A673 (cell line): ENCODE measurements at regions not wholly inside any gene's neighbourhood (a gene's known extent, or its start where the extent isn't known, plus 50 kb on each side); places are given as distances from the start of the nearest gene placed in this dataset.

Experiments
- BruUV-seq: library from RNA; stranded (reverse); fragments of 400-500 nt; replicated peaks from 2 replicates; lab custom pipeline; 2021; lab: Mats Ljungman, UMichigan
- CTCF ChIA-PET: fragments of 300-600 bp; sonication (Branson Sonifier 250); formaldehyde crosslinking; loops from one replicate; lab custom pipeline; 2022; ENCODE audit warnings: antibody characterized with exemption; lab: Charles Lee
- POLR2A ChIA-PET: fragments of 300-600 bp; sonication (Branson Sonifier 250); formaldehyde crosslinking; loops from one replicate; lab custom pipeline; 2022; ENCODE audit warnings: antibody characterized with exemption; ENCODE audit not compliant: low non-redundant PET; lab: Charles Lee
- DNase-seq: peaks from one replicate; pipeline ENCODE4 v3.0.0-alpha.2; 2015; ENCODE audit warnings: low spot score
- H3K27ac ChIP-seq: fragments of 200-600 bp; sonication (generic); 2 replicates; pipeline ENCODE4 v1.5.1; 2016; ENCODE audit warnings: mixed run types, low read depth, mild to moderate bottlenecking, mixed read lengths, antibody characterized with exemption, low read length; ENCODE audit not compliant: poor library complexity, severe bottlenecking
- H3K27me3 ChIP-seq: fragments of 200-600 bp; sonication (generic); replicated peaks from 2 replicates; pipeline ENCODE4 v1.6.1; 2017; ENCODE audit warnings: mixed run types, low read depth, mild to moderate bottlenecking, mixed read lengths, antibody characterized with exemption, low read length; ENCODE audit not compliant: insufficient read depth, poor library complexity
- H3K36me3 ChIP-seq: fragments of 200-600 bp; sonication (generic); 2 replicates; pipeline ENCODE4 v1.6.1; 2016; ENCODE audit warnings: mixed run types, mild to moderate bottlenecking, mixed read lengths, antibody characterized with exemption, low read length; ENCODE audit not compliant: insufficient read depth, poor library complexity, severe bottlenecking
- H3K4me1 ChIP-seq: fragments of 200-600 bp; sonication (generic); 2 replicates; pipeline ENCODE4 v1.6.1; 2017; ENCODE audit warnings: mixed run types, mild to moderate bottlenecking, mixed read lengths, antibody characterized with exemption, low read length; ENCODE audit not compliant: insufficient read depth, poor library complexity, severe bottlenecking
- H3K4me3 ChIP-seq: fragments of 200-600 bp; sonication (generic); 2 replicates; pipeline ENCODE4 v1.5.1; 2016; ENCODE audit warnings: low read depth, mixed run types, mild to moderate bottlenecking, mixed read lengths, low read length; ENCODE audit not compliant: poor library complexity, severe bottlenecking
- H3K9me3 ChIP-seq: fragments of 200-600 bp; sonication (generic); 2 replicates; pipeline ENCODE4 v1.6.1; 2016; ENCODE audit warnings: mixed run types, low read depth, mild to moderate bottlenecking, mixed read lengths, antibody characterized with exemption, low read length; ENCODE audit not compliant: poor library complexity, severe bottlenecking
- EZH2 ChIP-seq: fragments of 200-600 bp; sonication (generic); IDR thresholded peaks from 2 replicates; pipeline ENCODE4 v1.6.1; 2017; ENCODE audit warnings: borderline replicate concordance, low read depth, mild to moderate bottlenecking, mixed read lengths, antibody characterized with exemption, low read length; ENCODE audit not compliant: poor library complexity, severe bottlenecking
- intact Hi-C: fragments of 100-400 bp; cut with micrococcal nuclease; formaldehyde crosslinking; loops from one replicate; pipeline ENCODE4 v1.10.0; 2022; ENCODE audit not compliant: unreplicated experiment
- TF ChIP-seq, protein P1 (sequence below): fragments of 300-800, 200-600 bp; sonication (generic); conservative IDR thresholded peaks from 2 replicates; pipeline ENCODE4 v1.5.1; 2017; ENCODE audit warnings: low read depth, mild to moderate bottlenecking, antibody characterized with exemption, low read length, moderate library complexity, mixed read lengths

DNA sequence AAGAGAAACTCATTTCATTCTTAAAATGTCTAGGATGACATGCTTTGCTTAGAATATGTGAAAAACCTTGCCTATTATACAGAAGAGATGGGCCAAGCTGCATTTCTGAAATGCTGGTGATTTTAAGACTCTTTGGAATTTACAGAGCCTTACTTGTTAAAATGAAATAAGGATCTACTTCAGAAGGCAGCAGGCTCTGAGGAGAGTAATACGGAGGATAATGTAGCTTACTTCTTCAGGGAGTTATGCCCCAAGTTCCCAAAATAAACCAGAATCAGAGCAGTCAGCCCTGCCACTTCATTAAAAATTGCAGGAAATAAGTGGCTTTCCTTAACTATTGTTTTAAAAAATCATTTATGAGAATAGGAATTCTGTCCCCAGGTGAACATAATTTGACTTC lies 1000.3 kb upstream of the RAG2 start:
- Histone ChIP-seq H3K9me3 (peaks cover 9% of the 10 kb centered on the region), H3K27me3 (no peaks in the 10 kb centered on the region), H3K4me1 (peaks cover 20% of the 10 kb centered on the region), H3K4me3 (no peak overlapping the region), H3K36me3 (no peaks in the 10 kb centered on the region), H3K27ac (no peak overlapping the region)
- ChIA-PET CTCF (no interaction called here), POLR2A (no interaction called here)
- no TSS peak for BruUV-seq
- TF ChIP-seq, protein P1, sequence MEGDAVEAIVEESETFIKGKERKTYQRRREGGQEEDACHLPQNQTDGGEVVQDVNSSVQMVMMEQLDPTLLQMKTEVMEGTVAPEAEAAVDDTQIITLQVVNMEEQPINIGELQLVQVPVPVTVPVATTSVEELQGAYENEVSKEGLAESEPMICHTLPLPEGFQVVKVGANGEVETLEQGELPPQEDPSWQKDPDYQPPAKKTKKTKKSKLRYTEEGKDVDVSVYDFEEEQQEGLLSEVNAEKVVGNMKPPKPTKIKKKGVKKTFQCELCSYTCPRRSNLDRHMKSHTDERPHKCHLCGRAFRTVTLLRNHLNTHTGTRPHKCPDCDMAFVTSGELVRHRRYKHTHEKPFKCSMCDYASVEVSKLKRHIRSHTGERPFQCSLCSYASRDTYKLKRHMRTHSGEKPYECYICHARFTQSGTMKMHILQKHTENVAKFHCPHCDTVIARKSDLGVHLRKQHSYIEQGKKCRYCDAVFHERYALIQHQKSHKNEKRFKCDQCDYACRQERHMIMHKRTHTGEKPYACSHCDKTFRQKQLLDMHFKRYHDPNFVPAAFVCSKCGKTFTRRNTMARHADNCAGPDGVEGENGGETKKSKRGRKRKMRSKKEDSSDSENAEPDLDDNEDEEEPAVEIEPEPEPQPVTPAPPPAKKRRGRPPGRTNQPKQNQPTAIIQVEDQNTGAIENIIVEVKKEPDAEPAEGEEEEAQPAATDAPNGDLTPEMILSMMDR: no peak
- TF ChIP-seq EZH2: no peak
- intact Hi-C loops: loop anchor here (5.0 kb wide), 1 partner anchor 321 kb away; no protein-coding TSS in a partner anchor
- no peak for DNase-seq

- no peaks in the 10 kb centered on the region for H3K27me3 ChIP-seq
- TF ChIP-seq, protein P1: no peak
- TF ChIP-seq EZH2: no peak
- H3K27ac ChIP-seq: no peak overlapping the region
- no peak for DNase-seq
- intact Hi-C loops: loop anchor here (5.0 kb wide), 1 partner anchor 320 kb away; no protein-coding TSS in a partner anchor
- POLR2A ChIA-PET: no interaction called here
- no TSS peak for BruUV-seq
- no peak overlapping the region for H3K4me3 ChIP-seq
- H3K36me3 ChIP-seq: no peaks in the 10 kb centered on the region
- CTCF ChIA-PET: no interaction called here
- H3K9me3 ChIP-seq: peaks cover 3% of the 10 kb centered on the region
- H3K4me1 ChIP-seq: peaks cover 20% of the 10 kb centered on the region
Measured at GRCh38 chr11:37597776-37598175, 999.7 kb upstream of the RAG2 start.

GRCh38 chr11:37595845-37596244 lies 997.8 kb upstream of the RAG2 start:
- POLR2A ChIA-PET: no interaction called here

More at GRCh38 chr11:37595845-37596244, 997.8 kb upstream of the RAG2 start:
- intact Hi-C loops: loop anchor here (5.0 kb wide), 1 partner anchor 319 kb away; no protein-coding TSS in a partner anchor
- no peak overlapping the region for H3K27ac ChIP-seq
- no peak for TF ChIP-seq EZH2
- TF ChIP-seq, protein P1: no peak
- DNase-seq: no peak
- H3K36me3 ChIP-seq: no peaks in the 10 kb centered on the region
- no peak overlapping the region for H3K4me3 ChIP-seq
- BruUV-seq: no TSS peak
- H3K27me3 ChIP-seq: no peaks in the 10 kb centered on the region
- CTCF ChIA-PET: no interaction called here
- peaks cover 20% of the 10 kb centered on the region for H3K4me1 ChIP-seq
- H3K9me3 ChIP-seq: no peaks in the 10 kb centered on the region
